ENCODE measurements at regions not wholly inside any gene's neighbourhood (a gene's known extent, or its start where the extent isn't known, plus 50 kb on each side); places are given as distances from the start of the nearest gene placed in this dataset.
A peak's percentile ranks its signal among the peaks of the same experiment; 100 is the strongest.

DNA sequence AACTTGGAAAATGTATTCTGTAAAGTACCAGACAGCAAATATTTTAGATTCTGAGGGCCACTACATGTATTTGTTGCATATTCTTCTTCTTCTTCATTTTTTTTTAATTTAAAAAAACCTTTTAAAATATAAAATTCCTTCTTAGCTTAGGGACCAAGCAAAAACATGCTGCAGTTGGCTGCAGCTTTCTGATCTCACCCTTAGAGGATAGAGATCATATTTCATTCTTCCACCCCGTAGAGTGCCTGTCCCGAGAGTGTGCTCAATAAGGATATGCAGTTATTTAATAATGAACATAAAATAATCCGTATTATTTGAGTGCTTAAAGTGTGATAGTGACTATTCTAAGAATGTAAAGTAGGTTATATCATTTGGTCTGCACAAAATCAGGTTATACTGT is 204.2 kb upstream of the CD180 start:
- Mint-ChIP-seq H3K27me3 (ENCODE audit: unreplicated experiment) (no peaks in the 10 kb centered on the region), H3K27ac (ENCODE audit: unreplicated experiment) (no peak overlapping the region), H3K4me3 (ENCODE audit: unreplicated experiment) (no peak overlapping the region), H3K36me3 (ENCODE audit: unreplicated experiment) (no peaks in the 10 kb centered on the region), H3K4me1 (ENCODE audit: unreplicated experiment) (peaks cover 20% of the 10 kb centered on the region), H3K9me3 (ENCODE audit: unreplicated experiment) (no peaks in the 10 kb centered on the region)
- TF ChIP-seq, protein P1, sequence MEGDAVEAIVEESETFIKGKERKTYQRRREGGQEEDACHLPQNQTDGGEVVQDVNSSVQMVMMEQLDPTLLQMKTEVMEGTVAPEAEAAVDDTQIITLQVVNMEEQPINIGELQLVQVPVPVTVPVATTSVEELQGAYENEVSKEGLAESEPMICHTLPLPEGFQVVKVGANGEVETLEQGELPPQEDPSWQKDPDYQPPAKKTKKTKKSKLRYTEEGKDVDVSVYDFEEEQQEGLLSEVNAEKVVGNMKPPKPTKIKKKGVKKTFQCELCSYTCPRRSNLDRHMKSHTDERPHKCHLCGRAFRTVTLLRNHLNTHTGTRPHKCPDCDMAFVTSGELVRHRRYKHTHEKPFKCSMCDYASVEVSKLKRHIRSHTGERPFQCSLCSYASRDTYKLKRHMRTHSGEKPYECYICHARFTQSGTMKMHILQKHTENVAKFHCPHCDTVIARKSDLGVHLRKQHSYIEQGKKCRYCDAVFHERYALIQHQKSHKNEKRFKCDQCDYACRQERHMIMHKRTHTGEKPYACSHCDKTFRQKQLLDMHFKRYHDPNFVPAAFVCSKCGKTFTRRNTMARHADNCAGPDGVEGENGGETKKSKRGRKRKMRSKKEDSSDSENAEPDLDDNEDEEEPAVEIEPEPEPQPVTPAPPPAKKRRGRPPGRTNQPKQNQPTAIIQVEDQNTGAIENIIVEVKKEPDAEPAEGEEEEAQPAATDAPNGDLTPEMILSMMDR (IDR thresholded peaks at IDR 0.05), result no peak
- no peak for DNase-seq (ENCODE audit: extremely low spot score, unreplicated experiment)

DNA sequence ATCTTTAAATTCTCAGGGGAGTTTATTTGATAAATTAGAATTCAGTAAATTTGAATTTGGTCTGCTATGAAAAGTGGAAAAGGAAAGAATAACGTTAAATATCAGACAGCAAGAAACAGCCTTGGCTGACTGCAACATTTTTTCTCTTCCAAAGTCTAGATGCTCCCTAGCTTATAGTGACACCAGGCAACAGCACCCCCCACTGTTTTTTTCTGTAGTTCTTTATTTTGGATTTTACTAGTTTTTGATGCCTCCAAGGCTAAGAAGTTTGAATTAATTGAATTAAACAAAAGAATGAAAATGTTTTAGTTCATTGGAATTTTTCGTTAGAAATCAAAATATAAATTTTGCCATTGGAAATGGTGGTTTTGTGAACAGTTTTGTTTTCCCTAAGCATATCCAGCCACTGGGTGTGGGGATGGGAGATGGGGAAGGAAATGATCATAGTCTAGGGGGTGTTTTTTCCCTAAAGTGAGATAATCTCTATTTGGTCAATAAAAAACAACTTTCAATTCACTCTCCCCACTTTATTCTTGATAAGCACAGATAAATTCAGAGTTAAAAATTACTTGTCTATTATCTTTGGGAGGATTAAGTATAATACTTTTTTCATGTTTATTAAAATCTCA is 199.3 kb upstream of the CD180 start:
- no peaks in the 10 kb centered on the region for H3K27me3 Mint-ChIP-seq (ENCODE audit: unreplicated experiment)
- H3K9me3 Mint-ChIP-seq (ENCODE audit: unreplicated experiment), result no peaks in the 10 kb centered on the region
- H3K27ac Mint-ChIP-seq (ENCODE audit: unreplicated experiment), result no peak overlapping the region
- H3K36me3 Mint-ChIP-seq (ENCODE audit: unreplicated experiment), result no peaks in the 10 kb centered on the region
- TF ChIP-seq, protein P1 (IDR thresholded peaks at IDR 0.05), result peak; percentile 13
- no peak overlapping the region for H3K4me3 Mint-ChIP-seq (ENCODE audit: unreplicated experiment)
- H3K4me1 Mint-ChIP-seq (ENCODE audit: unreplicated experiment), result peaks cover 7% of the 10 kb centered on the region
- no peak for DNase-seq (ENCODE audit: extremely low spot score, unreplicated experiment)

- no peak for DNase-seq (ENCODE audit: extremely low spot score, unreplicated experiment)
- TF ChIP-seq, protein P1 (IDR thresholded peaks at IDR 0.05), result no peak
- no peaks in the 10 kb centered on the region for H3K36me3 Mint-ChIP-seq (ENCODE audit: unreplicated experiment)
- no peak overlapping the region for H3K27ac Mint-ChIP-seq (ENCODE audit: unreplicated experiment)
- H3K4me3 Mint-ChIP-seq (ENCODE audit: unreplicated experiment), result no peak overlapping the region
- no peaks in the 10 kb centered on the region for H3K27me3 Mint-ChIP-seq (ENCODE audit: unreplicated experiment)
- no peaks in the 10 kb centered on the region for H3K9me3 Mint-ChIP-seq (ENCODE audit: unreplicated experiment)
- H3K4me1 Mint-ChIP-seq (ENCODE audit: unreplicated experiment), result no peaks in the 10 kb centered on the region
These were observed 196.6 kb upstream of the CD180 start for GRCh38 chr5:67393211-67393610.

GRCh38 chr5:67390935-67391334 is 194.3 kb upstream of the CD180 start:
- no peaks in the 10 kb centered on the region for H3K9me3 Mint-ChIP-seq (ENCODE audit: unreplicated experiment)
- H3K4me1 Mint-ChIP-seq (ENCODE audit: unreplicated experiment), result no peaks in the 10 kb centered on the region
- H3K27me3 Mint-ChIP-seq (ENCODE audit: unreplicated experiment), result peaks cover 2% of the 10 kb centered on the region
- no peaks in the 10 kb centered on the region for H3K36me3 Mint-ChIP-seq (ENCODE audit: unreplicated experiment)
- H3K27ac Mint-ChIP-seq (ENCODE audit: unreplicated experiment), result no peak overlapping the region
- no peak for DNase-seq (ENCODE audit: extremely low spot score, unreplicated experiment)
- no peak overlapping the region for H3K4me3 Mint-ChIP-seq (ENCODE audit: unreplicated experiment)
- TF ChIP-seq, protein P1 (IDR thresholded peaks at IDR 0.05), result no peak

DNA sequence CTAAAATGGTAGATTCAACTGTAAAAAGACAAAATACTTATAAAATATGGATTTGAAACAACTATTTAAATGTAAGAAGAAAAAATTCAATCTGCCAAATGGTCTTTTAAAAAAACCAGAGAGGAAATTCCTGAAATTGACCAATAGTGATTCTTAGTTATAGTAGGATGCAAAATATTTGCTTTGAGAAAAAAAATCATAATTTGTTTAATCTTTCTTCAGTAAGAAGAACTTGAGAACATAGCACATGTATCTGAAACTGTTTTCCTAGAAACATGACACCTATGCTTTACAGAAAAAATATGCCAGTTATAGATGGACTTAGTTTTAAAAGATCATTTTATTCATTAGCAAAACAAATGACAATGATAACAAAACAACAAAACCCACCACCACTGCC is 186.9 kb upstream of the CD180 start:
- Mint-ChIP-seq H3K4me3 (ENCODE audit: unreplicated experiment) (no peak overlapping the region), H3K4me1 (ENCODE audit: unreplicated experiment) (peaks cover 20% of the 10 kb centered on the region), H3K27ac (ENCODE audit: unreplicated experiment) (no peak overlapping the region), H3K9me3 (ENCODE audit: unreplicated experiment) (no peaks in the 10 kb centered on the region), H3K36me3 (ENCODE audit: unreplicated experiment) (no peaks in the 10 kb centered on the region), H3K27me3 (ENCODE audit: unreplicated experiment) (peaks cover 2% of the 10 kb centered on the region)
- DNase-seq (ENCODE audit: extremely low spot score, unreplicated experiment), result no peak
- TF ChIP-seq, protein P1 (IDR thresholded peaks at IDR 0.05), result no peak

Measured in osteocyte (in vitro differentiated cells).